ENCODE measurements at regions not wholly inside any gene's neighbourhood (a gene's known extent, or its start where the extent isn't known, plus 50 kb on each side); places are given as distances from the start of the nearest gene placed in this dataset.

DNA sequence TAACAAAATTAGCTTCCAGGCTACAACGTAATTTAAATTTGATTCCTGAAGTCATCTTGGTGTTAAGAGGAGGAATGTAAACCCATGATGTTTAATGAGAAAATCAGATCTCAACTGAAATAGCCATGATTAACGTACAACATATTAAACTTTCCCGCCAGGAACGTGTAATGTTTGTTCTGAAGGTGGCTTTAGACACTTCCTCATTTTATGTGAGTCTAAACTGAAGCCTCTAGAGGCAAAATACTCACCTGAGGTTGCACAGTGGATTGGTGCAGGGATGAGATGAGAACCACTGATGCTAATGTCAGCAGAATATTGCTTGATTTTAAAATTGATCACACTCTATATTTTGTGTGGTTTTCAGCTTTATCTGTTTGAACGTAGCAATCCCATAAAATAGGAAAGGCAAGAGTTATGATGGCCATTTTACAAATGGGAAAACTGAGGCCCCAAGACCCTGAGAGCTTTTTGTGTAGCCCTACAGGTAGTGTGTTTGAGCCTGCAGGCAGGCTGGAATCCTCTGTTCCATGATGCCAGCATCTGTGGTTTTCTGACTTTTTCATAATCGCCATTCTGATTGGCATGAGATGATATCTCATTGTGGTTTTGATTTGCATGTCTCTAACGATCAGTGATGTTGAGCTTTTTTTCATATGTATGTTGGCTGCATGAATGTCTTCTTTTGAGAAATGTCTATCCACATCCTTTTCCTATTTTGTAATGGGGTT lies 243.7 kb upstream of the BMPER start:
- no peak overlapping the region for H2AFZ ChIP-seq
- H3K36me3 ChIP-seq (replicated peaks; ENCODE audit: insufficient read depth, low read depth): no peaks in the 10 kb centered on the region
- no peak for TF ChIP-seq EZH2phosphoT487 (IDR thresholded peaks at IDR 0.05; ENCODE audit: low read depth, severe bottlenecking, unreplicated experiment)
- no peak for TF ChIP-seq EZH2 (IDR thresholded peaks at IDR 0.05; ENCODE audit: borderline replicate concordance)
- TF ChIP-seq, protein P1, sequence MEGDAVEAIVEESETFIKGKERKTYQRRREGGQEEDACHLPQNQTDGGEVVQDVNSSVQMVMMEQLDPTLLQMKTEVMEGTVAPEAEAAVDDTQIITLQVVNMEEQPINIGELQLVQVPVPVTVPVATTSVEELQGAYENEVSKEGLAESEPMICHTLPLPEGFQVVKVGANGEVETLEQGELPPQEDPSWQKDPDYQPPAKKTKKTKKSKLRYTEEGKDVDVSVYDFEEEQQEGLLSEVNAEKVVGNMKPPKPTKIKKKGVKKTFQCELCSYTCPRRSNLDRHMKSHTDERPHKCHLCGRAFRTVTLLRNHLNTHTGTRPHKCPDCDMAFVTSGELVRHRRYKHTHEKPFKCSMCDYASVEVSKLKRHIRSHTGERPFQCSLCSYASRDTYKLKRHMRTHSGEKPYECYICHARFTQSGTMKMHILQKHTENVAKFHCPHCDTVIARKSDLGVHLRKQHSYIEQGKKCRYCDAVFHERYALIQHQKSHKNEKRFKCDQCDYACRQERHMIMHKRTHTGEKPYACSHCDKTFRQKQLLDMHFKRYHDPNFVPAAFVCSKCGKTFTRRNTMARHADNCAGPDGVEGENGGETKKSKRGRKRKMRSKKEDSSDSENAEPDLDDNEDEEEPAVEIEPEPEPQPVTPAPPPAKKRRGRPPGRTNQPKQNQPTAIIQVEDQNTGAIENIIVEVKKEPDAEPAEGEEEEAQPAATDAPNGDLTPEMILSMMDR (IDR thresholded peaks at IDR 0.05; ENCODE audit: poor library complexity): no peak
- no peak overlapping the region for H3K27ac ChIP-seq
- no peaks in the 10 kb centered on the region for H3K9me3 ChIP-seq (ENCODE audit: low read depth)
- H3K4me3 ChIP-seq: no peak overlapping the region
- no peaks in the 10 kb centered on the region for H3K4me1 ChIP-seq (ENCODE audit: insufficient read depth)
- no peaks in the 10 kb centered on the region for H3K27me3 ChIP-seq
- WGBS (ENCODE audit: low lambda C conversion rate, missing lambda C conversion rate): 62% methylated on average over 7 of the region's 7 CpGs
- no peak for DNase-seq (ENCODE audit: low spot score)
- H4K20me1 ChIP-seq (ENCODE audit: insufficient read depth, poor library complexity, severe bottlenecking): no peaks in the 10 kb centered on the region
- no peaks in the 10 kb centered on the region for H3K79me2 ChIP-seq
- no peak overlapping the region for H3K4me2 ChIP-seq
- no peaks in the 10 kb centered on the region for H3K9me2 ChIP-seq (replicated peaks; ENCODE audit: insufficient read depth)

DNA sequence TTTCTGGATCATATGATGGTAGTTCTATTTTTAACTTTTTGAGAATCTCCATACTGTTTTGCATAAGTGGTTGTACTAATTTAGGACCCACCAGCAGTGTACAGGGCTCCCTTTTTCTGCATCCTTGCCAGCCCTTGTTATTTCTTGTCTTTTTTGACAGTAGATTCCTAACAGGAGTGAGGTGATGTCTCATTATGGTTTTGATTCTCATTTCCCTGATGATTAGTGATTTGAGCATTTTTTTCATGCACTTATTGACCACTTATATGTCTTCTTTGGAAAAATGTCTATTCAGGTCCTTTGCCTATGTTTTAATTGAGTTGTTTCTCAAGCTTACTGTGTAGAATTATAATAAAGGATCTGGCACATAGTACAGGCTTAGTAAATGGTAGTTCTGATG lies 238.8 kb upstream of the BMPER start:
- Histone ChIP-seq H3K27me3 (no peaks in the 10 kb centered on the region), H2AFZ (no peak overlapping the region), H3K27ac (no peak overlapping the region), H4K20me1 (ENCODE audit: insufficient read depth, poor library complexity, severe bottlenecking) (no peaks in the 10 kb centered on the region), H3K9me2 (replicated peaks; ENCODE audit: insufficient read depth) (no peaks in the 10 kb centered on the region), H3K36me3 (replicated peaks; ENCODE audit: insufficient read depth, low read depth) (no peaks in the 10 kb centered on the region), H3K9me3 (ENCODE audit: low read depth) (no peaks in the 10 kb centered on the region), H3K4me3 (no peak overlapping the region), H3K4me1 (ENCODE audit: insufficient read depth) (peaks cover 6% of the 10 kb centered on the region), H3K4me2 (no peak overlapping the region), H3K79me2 (no peaks in the 10 kb centered on the region)
- TF ChIP-seq EZH2phosphoT487 (IDR thresholded peaks at IDR 0.05; ENCODE audit: low read depth, severe bottlenecking, unreplicated experiment) (no peak), EZH2 (IDR thresholded peaks at IDR 0.05; ENCODE audit: borderline replicate concordance) (no peak)
- TF ChIP-seq, protein P1 (IDR thresholded peaks at IDR 0.05; ENCODE audit: poor library complexity): no peak
- no peak for DNase-seq (ENCODE audit: low spot score)

GRCh38 chr7:33667196-33667595 lies 238.1 kb upstream of the BMPER start:
- Histone ChIP-seq H3K27me3 (no peaks in the 10 kb centered on the region), H3K4me3 (no peak overlapping the region), H3K4me2 (no peak overlapping the region), H3K9me3 (ENCODE audit: low read depth) (no peaks in the 10 kb centered on the region), H3K36me3 (replicated peaks; ENCODE audit: insufficient read depth, low read depth) (no peaks in the 10 kb centered on the region), H3K4me1 (ENCODE audit: insufficient read depth) (peaks cover 6% of the 10 kb centered on the region), H3K79me2 (no peaks in the 10 kb centered on the region), H3K9me2 (replicated peaks; ENCODE audit: insufficient read depth) (no peaks in the 10 kb centered on the region), H2AFZ (no peak overlapping the region), H4K20me1 (ENCODE audit: insufficient read depth, poor library complexity, severe bottlenecking) (no peaks in the 10 kb centered on the region), H3K27ac (no peak overlapping the region)
- TF ChIP-seq EZH2phosphoT487 (IDR thresholded peaks at IDR 0.05; ENCODE audit: low read depth, severe bottlenecking, unreplicated experiment): no peak
- TF ChIP-seq, protein P1 (IDR thresholded peaks at IDR 0.05; ENCODE audit: poor library complexity): no peak
- no peak for TF ChIP-seq EZH2 (IDR thresholded peaks at IDR 0.05; ENCODE audit: borderline replicate concordance)
- no peak for DNase-seq (ENCODE audit: low spot score)
